ENCODE measurements at regions not wholly inside any gene's neighbourhood (a gene's known extent, or its start where the extent isn't known, plus 50 kb on each side); places are given as distances from the start of the nearest gene placed in this dataset.

- Histone ChIP-seq H3K9me3 (no peaks in the 10 kb centered on the region), H3K27ac (no peak overlapping the region), H3K36me3 (no peaks in the 10 kb centered on the region), H3K27me3 (no peaks in the 10 kb centered on the region), H3K4me3 (no peak overlapping the region), H3K4me1 (no peaks in the 10 kb centered on the region)
- DNase-seq, result no peak
- 61 to 79% (median 65%) methylated on average over 2 of the region's 2 CpGs for WGBS, 5 donors
- intact Hi-C loops (cut with DNase I; ENCODE audit: low total_unique reads), result no loop called here
- TF ChIP-seq EP300 (IDR thresholded peaks at IDR 0.05) (no peak), POLR2AphosphoS5 (IDR thresholded peaks at IDR 0.05) (no peak), CTCF (IDR thresholded peaks at IDR 0.05) (no peak), POLR2A (IDR thresholded peaks at IDR 0.05) (no peak)
Observed at GRCh38 chr4:100280807-100281206, 90.5 kb upstream of the DDIT4L start.

GRCh38 chr4:100278567-100278966 is 88.3 kb upstream of the DDIT4L start:
- no peak for DNase-seq
- TF ChIP-seq POLR2AphosphoS5 (IDR thresholded peaks at IDR 0.05), result no peak
- no peak for TF ChIP-seq CTCF (IDR thresholded peaks at IDR 0.05)
- TF ChIP-seq EP300 (IDR thresholded peaks at IDR 0.05), result no peak
- no peak for TF ChIP-seq POLR2A (IDR thresholded peaks at IDR 0.05)
- no peaks in the 10 kb centered on the region for H3K4me1 ChIP-seq
- no peak overlapping the region for H3K27ac ChIP-seq
- 71 to 89% (median 86%) methylated on average over 3 of the region's 3 CpGs for WGBS, 5 donors
- no peaks in the 10 kb centered on the region for H3K36me3 ChIP-seq
- no peak overlapping the region for H3K4me3 ChIP-seq
- H3K9me3 ChIP-seq, result no peaks in the 10 kb centered on the region
- intact Hi-C loops (cut with DNase I; ENCODE audit: low total_unique reads), result no loop called here
- H3K27me3 ChIP-seq, result no peaks in the 10 kb centered on the region

- Histone ChIP-seq H3K36me3 (no peaks in the 10 kb centered on the region), H3K4me1 (no peaks in the 10 kb centered on the region), H3K9me3 (peaks cover 0 to 4% (median 0%) of the 10 kb centered on the region in 4 donors), H3K27me3 (no peaks in the 10 kb centered on the region), H3K4me3 (no peak overlapping the region), H3K27ac (no peak overlapping the region)
- intact Hi-C loops (cut with DNase I; ENCODE audit: low total_unique reads), result no loop called here
- TF ChIP-seq CTCF (IDR thresholded peaks at IDR 0.05) (no peak), EP300 (IDR thresholded peaks at IDR 0.05) (no peak), POLR2AphosphoS5 (IDR thresholded peaks at IDR 0.05) (no peak), POLR2A (IDR thresholded peaks at IDR 0.05) (no peak)
- DNase-seq, result no peak
- 67 to 81% (median 78%) methylated on average over 2 of the region's 2 CpGs for whole genome bisulfite sequencing, 5 donors
Observed at GRCh38 chr4:100269446-100269845, 79.2 kb upstream of the DDIT4L start.

- no peak for TF ChIP-seq CTCF (IDR thresholded peaks at IDR 0.05)
- no peak for TF ChIP-seq EP300 (IDR thresholded peaks at IDR 0.05)
- TF ChIP-seq POLR2AphosphoS5 (IDR thresholded peaks at IDR 0.05), result no peak
- TF ChIP-seq POLR2A (IDR thresholded peaks at IDR 0.05), result no peak
- H3K9me3 ChIP-seq, result peaks cover 0 to 7% (median 1%) of the 10 kb centered on the region in 4 donors
- no peaks in the 10 kb centered on the region for H3K27me3 ChIP-seq
- H3K4me1 ChIP-seq, result no peaks in the 10 kb centered on the region
- no peak overlapping the region for H3K27ac ChIP-seq
- WGBS, 5 donors, result 76 to 92% (median 87%) methylated on average over 2 of the region's 2 CpGs
- no peak overlapping the region for H3K4me3 ChIP-seq
- no peaks in the 10 kb centered on the region for H3K36me3 ChIP-seq
- DNase-seq, result no peak
- intact Hi-C loops (cut with DNase I; ENCODE audit: low total_unique reads), result no loop called here
Observed at GRCh38 chr4:100268789-100269188, 78.5 kb upstream of the DDIT4L start.

Measured in stomach (tissue), 8 donors.